GM13976 (cell line): ENCODE measurements at regions not wholly inside any gene's neighbourhood (a gene's known extent, or its start where the extent isn't known, plus 50 kb on each side); places are given as distances from the start of the nearest gene placed in this dataset.

Experiments used
- DNase-seq: peaks from one replicate; pipeline ENCODE4 v3.0.0; 2012; ENCODE audit warnings: low spot score
- CTCF ChIP-seq: IDR thresholded peaks from 2 replicates; pipeline ENCODE4 v1.5.1; 2012; ENCODE audit warnings: borderline replicate concordance, mild to moderate bottlenecking; ENCODE audit not compliant: insufficient read depth; ENCODE audit errors: extremely low read depth, missing control alignments, control extremely low read depth
- in situ Hi-C: fragments of 300-500 bp; cut with MboI; formaldehyde crosslinking; loops from one replicate; pipeline ENCODE4 v1.12.0; 2022; ENCODE audit warnings: low sequenced_read_pairs, mixed read lengths, inconsistent platforms; ENCODE audit not compliant: unreplicated experiment

GRCh38 chr11:11220786-11221185 lies 132.3 kb downstream of the CSNK2A3 start:
- no peak for DNase-seq
- in situ Hi-C loops, result no loop called here
- no peak for TF ChIP-seq CTCF

GRCh38 chr11:11218629-11218986 lies 134.4 kb downstream of the CSNK2A3 start:
- no peak for DNase-seq
- in situ Hi-C loops, result no loop called here
- no peak for TF ChIP-seq CTCF

GRCh38 chr11:11217929-11218628 lies 135.0 kb downstream of the CSNK2A3 start:
- no peak for DNase-seq
- in situ Hi-C loops, result no loop called here
- no peak for TF ChIP-seq CTCF

GRCh38 chr11:11217289-11217928 lies 135.6 kb downstream of the CSNK2A3 start:
- no peak for DNase-seq
- in situ Hi-C loops, result no loop called here
- TF ChIP-seq CTCF, result no peak

- in situ Hi-C loops, result no loop called here
- no peak for TF ChIP-seq CTCF
- DNase-seq, result no peak
Observed at GRCh38 chr11:11215944-11216343, 137.1 kb downstream of the CSNK2A3 start.

- no peak for DNase-seq
- in situ Hi-C loops, result no loop called here
- TF ChIP-seq CTCF, result no peak
Observed at GRCh38 chr11:11215058-11215815, 137.8 kb downstream of the CSNK2A3 start.
